PC-9 (cell line): ENCODE measurements at regions not wholly inside any gene's neighbourhood (a gene's known extent, or its start where the extent isn't known, plus 50 kb on each side); places are given as distances from the start of the nearest gene placed in this dataset.

Experiments
- BruUV-seq: library from RNA; stranded (reverse); fragments of 400-500 nt; replicated peaks from 2 replicates; lab custom pipeline; 2021; lab: Mats Ljungman, UMichigan
- CTCF ChIA-PET: fragments of 300-600 bp; sonication (Branson Sonifier 250); formaldehyde crosslinking; loops from one replicate; lab custom pipeline; 2022; ENCODE audit warnings: antibody characterized with exemption; lab: Charles Lee
- POLR2A ChIA-PET: fragments of 300-600 bp; sonication (Branson Sonifier 250); formaldehyde crosslinking; loops from one replicate; lab custom pipeline; 2022; ENCODE audit warnings: antibody characterized with exemption; ENCODE audit not compliant: unreplicated experiment; lab: Charles Lee
- DNase-seq, 2 experiments: peaks; one replicate each; pipeline versions ENCODE4 v3.0.0 to v3.0.0-alpha.2; 2015 to 2022; ENCODE audit warnings: mixed read lengths in 1 of 2
- H2AFZ ChIP-seq: fragments of 200-600 bp; sonication (generic); 2 replicates; pipeline ENCODE4 v1.8.1; 2017; ENCODE audit warnings: antibody characterized with exemption
- H3F3A ChIP-seq: fragments of 200-600 bp; sonication (generic); 2 replicates; pipeline ENCODE4 v1.8.1; 2017; ENCODE audit warnings: antibody characterized with exemption, mild to moderate bottlenecking, low read depth; ENCODE audit not compliant: insufficient read depth
- H3K27ac ChIP-seq: fragments of 200-600 bp; sonication (generic); 2 replicates; pipeline ENCODE4 v1.6.1; 2016; ENCODE audit warnings: mixed run types
- H3K27me3 ChIP-seq: fragments of 200-600 bp; sonication (generic); 2 replicates; pipeline ENCODE4 v1.6.1; 2016; ENCODE audit warnings: low read depth, mixed run types; ENCODE audit not compliant: insufficient read depth
- H3K36me3 ChIP-seq: fragments of 200-600 bp; sonication (generic); 2 replicates; pipeline ENCODE4 v1.6.1; 2016; ENCODE audit warnings: low read depth, mixed run types
- H3K4me1 ChIP-seq: fragments of 200-600 bp; sonication (generic); replicated peaks from 2 replicates; pipeline ENCODE4 v1.6.1; 2016; ENCODE audit warnings: mixed run types; ENCODE audit not compliant: insufficient read depth
- H3K4me2 ChIP-seq: fragments of 200-600 bp; sonication (generic); 2 replicates; pipeline ENCODE4 v1.6.1; 2017; ENCODE audit warnings: mixed run types
- H3K4me3 ChIP-seq: fragments of 200-600 bp; sonication (generic); 2 replicates; pipeline ENCODE4 v1.6.1; 2016; ENCODE audit warnings: mixed run types
- H3K79me2 ChIP-seq: fragments of 200-600 bp; sonication (generic); 2 replicates; pipeline ENCODE4 v1.6.1; 2017; ENCODE audit warnings: low read depth, mixed run types
- H3K9me2 ChIP-seq: fragments of 200-600 bp; sonication (generic); 2 replicates; pipeline ENCODE4 v1.8.1; 2017; ENCODE audit warnings: mild to moderate bottlenecking; ENCODE audit not compliant: insufficient read depth
- H3K9me3 ChIP-seq: fragments of 200-600 bp; sonication (generic); 2 replicates; pipeline ENCODE4 v1.8.1; 2016; ENCODE audit warnings: low read depth; ENCODE audit not compliant: insufficient read depth
- H4K20me1 ChIP-seq: fragments of 200-600 bp; sonication (generic); 2 replicates; pipeline ENCODE4 v1.8.1; 2017; ENCODE audit not compliant: insufficient read depth
- EZH2 ChIP-seq: fragments of 200-600 bp; sonication (generic); IDR thresholded peaks from 2 replicates; pipeline ENCODE4 v1.8.0; 2017; ENCODE audit warnings: antibody characterized with exemption, low read depth
- intact Hi-C: fragments of 100-400 bp; cut with micrococcal nuclease; formaldehyde crosslinking; loops from one replicate; pipeline ENCODE4 v1.10.0; 2022; ENCODE audit not compliant: unreplicated experiment
- TF ChIP-seq, protein P1 (sequence below): fragments of 200-600 bp; sonication (generic); conservative IDR thresholded peaks from 2 replicates; pipeline ENCODE4 v1.6.1; 2017; ENCODE audit warnings: mixed run types, antibody characterized with exemption, mild to moderate bottlenecking, moderate library complexity

DNA sequence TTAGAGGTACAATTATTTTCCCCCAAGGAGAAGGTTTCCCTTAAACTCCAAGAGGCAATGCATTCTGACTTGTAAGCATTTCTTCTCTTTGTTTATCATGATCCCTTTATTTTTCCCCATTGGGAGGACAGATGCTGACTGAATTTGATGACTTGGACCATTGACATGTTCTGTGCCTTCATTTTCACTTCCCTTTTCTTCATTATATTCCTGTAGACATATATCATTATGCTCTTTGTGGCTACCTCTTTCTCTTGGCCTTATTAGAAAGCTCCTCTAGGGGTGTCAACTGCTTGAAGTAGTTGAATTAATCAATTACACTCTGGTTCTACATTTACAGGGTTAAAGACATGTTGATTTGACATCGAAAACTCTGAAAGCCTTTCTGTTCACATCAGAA, 330.0 kb upstream of the DCC start:
- Histone ChIP-seq H3K4me1 (no peaks in the 10 kb centered on the region), H3K9me3 (no peaks in the 10 kb centered on the region), H2AFZ (no peak overlapping the region), H3K27ac (no peak overlapping the region), H3K79me2 (no peaks in the 10 kb centered on the region), H3K9me2 (no peaks in the 10 kb centered on the region; the same call in 1 of the 2 replicates), H3K27me3 (no peaks in the 10 kb centered on the region), H3K36me3 (no peaks in the 10 kb centered on the region), H3K4me3 (no peak overlapping the region), H3K4me2 (no peak overlapping the region), H4K20me1 (no peaks in the 10 kb centered on the region), H3F3A (no peaks in the 10 kb centered on the region)
- DNase-seq = no peak
- no TSS peak for BruUV-seq
- ChIA-PET CTCF (no interaction called here), POLR2A (no interaction called here)
- intact Hi-C loops = no loop called here
- TF ChIP-seq, protein P1, sequence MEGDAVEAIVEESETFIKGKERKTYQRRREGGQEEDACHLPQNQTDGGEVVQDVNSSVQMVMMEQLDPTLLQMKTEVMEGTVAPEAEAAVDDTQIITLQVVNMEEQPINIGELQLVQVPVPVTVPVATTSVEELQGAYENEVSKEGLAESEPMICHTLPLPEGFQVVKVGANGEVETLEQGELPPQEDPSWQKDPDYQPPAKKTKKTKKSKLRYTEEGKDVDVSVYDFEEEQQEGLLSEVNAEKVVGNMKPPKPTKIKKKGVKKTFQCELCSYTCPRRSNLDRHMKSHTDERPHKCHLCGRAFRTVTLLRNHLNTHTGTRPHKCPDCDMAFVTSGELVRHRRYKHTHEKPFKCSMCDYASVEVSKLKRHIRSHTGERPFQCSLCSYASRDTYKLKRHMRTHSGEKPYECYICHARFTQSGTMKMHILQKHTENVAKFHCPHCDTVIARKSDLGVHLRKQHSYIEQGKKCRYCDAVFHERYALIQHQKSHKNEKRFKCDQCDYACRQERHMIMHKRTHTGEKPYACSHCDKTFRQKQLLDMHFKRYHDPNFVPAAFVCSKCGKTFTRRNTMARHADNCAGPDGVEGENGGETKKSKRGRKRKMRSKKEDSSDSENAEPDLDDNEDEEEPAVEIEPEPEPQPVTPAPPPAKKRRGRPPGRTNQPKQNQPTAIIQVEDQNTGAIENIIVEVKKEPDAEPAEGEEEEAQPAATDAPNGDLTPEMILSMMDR = no peak
- TF ChIP-seq EZH2 = no peak

DNA sequence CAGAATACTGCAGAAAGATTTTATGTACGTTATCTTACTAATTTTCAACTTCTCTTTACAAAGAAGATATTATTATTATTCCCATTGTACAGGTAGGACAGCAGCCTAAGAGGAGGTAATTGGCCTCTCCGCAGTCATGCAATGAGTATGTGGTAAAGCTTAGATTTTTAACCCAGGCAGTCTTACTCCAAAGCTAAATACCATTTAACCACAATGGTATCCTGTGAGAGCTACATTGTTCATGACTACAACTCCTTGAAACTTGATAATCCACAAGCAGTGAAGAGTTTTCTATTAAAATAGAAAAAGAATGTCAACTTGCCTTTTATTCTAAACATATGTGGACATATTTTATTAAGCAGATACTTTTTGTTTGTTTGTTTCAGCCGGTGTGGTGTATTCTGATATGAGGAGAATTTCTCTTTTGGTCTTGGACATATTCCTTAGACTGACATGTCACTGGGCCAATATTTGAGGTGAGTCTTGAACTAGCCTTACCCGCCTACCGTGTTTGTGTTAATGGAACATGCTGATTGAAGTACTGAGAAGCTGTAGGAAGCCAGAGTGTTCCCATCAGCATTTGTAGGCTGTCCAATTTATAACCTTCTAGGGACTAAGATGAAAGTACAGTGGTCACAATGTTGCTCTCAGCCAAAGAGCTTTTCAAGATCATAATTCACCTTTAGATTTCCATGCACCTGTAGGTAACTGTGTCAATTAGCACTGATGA, 293.9 kb upstream of the DCC start:
- H3K27me3 ChIP-seq = no peaks in the 10 kb centered on the region

DNA sequence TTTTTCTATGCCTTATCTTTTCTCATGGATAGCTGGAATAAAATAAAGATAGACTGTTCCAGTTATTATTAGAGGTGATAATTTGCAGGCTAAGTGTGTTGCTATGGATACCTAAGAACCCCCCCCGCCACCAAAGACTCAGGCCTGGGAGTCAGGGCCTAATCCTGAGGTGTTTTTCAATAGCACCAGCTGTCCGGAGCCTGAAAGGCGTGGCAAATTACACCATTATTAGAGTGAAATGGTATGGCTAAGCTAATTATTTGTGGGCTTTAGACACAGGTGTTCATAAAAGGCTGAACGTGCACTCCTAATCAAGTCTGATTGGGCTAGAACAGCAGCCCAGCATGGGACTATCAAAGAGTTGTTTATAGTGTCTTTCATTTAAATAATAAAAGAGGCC, 293.2 kb upstream of the DCC start:
- CTCF ChIA-PET = no interaction called here
- Histone ChIP-seq H3K4me3 (no peak overlapping the region), H3K4me2 (no peak overlapping the region), H3K4me1 (no peaks in the 10 kb centered on the region), H3K9me2 (no peaks in the 10 kb centered on the region), H3K36me3 (no peaks in the 10 kb centered on the region), H3K27ac (no peak overlapping the region), H4K20me1 (0 out of 2 replicates have a peak, but pooled peaks cover 5% of the 10 kb centered on the region), H2AFZ (no peak overlapping the region), H3K27me3 (no peaks in the 10 kb centered on the region), H3K9me3 (no peaks in the 10 kb centered on the region), H3K79me2 (no peaks in the 10 kb centered on the region), H3F3A (no peaks in the 10 kb centered on the region)
- BruUV-seq = no TSS peak
- POLR2A ChIA-PET = no interaction called here
- intact Hi-C loops = no loop called here
- DNase-seq = no peak
- TF ChIP-seq, protein P1 = no peak
- no peak for TF ChIP-seq EZH2

More for the DNA sequence above, 293.9 kb upstream of the DCC start:
- intact Hi-C loops = no loop called here
- H3K9me3 ChIP-seq = no peaks in the 10 kb centered on the region
- H3K4me2 ChIP-seq = no peak overlapping the region
- TF ChIP-seq, protein P1 = no peak
- H3K4me3 ChIP-seq = no peak overlapping the region
- BruUV-seq = no TSS peak
- H4K20me1 ChIP-seq = 0 out of 2 replicates have a peak, but pooled peaks cover 5% of the 10 kb centered on the region
- no peaks in the 10 kb centered on the region for H3K79me2 ChIP-seq
- no peak overlapping the region for H3K27ac ChIP-seq
- no peaks in the 10 kb centered on the region for H3K36me3 ChIP-seq
- no peak for DNase-seq
- ChIA-PET CTCF (interaction anchor here (0.6 kb wide), 1 partner anchor 156 kb away, joined by 3 read pairs; no protein-coding TSS in a partner anchor), POLR2A (no interaction called here)
- H3K9me2 ChIP-seq = no peaks in the 10 kb centered on the region
- no peak overlapping the region for H2AFZ ChIP-seq
- no peaks in the 10 kb centered on the region for H3K4me1 ChIP-seq
- no peaks in the 10 kb centered on the region for H3F3A ChIP-seq
